Urothelium cell line (cell line): ENCODE measurements at regions not wholly inside any gene's neighbourhood (a gene's known extent, or its start where the extent isn't known, plus 50 kb on each side); places are given as distances from the start of the nearest gene placed in this dataset.

ENCODE experiments used
- DNase-seq: peaks from one replicate; pipeline ENCODE4 v3.0.0; 2011; ENCODE audit warnings: low spot score, mixed read lengths
- FAIRE-seq: peaks from 2 replicates; lab custom pipeline; 2011; peaks lifted over from hg19 to GRCh38; lab: Jason Lieb, UNC

GRCh38 chr19:31759359-31759758 lies 410.1 kb upstream of the TSHZ3 start:
- DNase-seq: no peak
- no peak for FAIRE-seq

- DNase-seq (no peak), FAIRE-seq (no peak)
These were observed 412.2 kb upstream of the TSHZ3 start for GRCh38 chr19:31761281-31761913.

- FAIRE-seq (no peak), DNase-seq (no peak)
These were observed 421.0 kb upstream of the TSHZ3 start for GRCh38 chr19:31770223-31770622.

DNA sequence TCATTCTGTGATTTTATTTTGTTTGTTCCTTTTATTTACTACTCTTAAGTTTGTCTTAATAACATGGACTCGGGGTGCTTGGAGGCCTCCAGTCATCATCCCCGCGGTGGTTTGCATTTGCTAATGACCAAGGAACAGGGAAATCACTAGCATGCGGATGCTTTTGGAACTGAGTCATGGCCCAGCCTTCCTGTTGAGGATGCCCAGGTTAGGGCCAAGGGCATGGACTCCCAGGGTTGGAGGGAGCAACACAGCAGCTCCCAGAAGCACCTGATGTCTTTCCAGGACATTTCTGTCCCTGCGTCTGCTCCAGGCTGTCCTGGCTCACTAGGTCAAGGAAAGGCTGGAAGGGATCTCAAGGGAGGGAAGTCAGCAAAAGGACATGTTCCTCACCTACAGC lies 423.7 kb upstream of the TSHZ3 start:
- DNase-seq: peak; percentile 25
- FAIRE-seq: no peak

DNA sequence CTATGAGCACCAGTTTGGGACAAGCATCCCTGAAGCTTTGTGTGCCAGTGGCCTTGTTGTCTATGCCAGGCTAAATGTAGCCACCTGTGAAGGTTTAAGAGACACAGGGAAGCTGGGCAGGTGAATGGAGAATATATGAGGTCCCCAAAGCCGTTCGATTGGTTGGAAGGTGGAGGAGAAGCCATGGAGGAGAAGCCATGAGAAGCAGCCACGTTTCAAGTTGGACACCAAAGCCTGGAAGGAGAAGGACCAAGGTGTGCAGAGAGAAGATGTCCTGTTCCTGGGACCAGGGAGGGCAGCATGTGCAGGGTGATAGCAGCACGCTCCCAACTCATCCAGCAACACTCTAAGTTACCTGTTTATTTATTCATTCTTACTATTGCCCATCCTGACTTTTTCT lies 432.3 kb upstream of the TSHZ3 start:
- no peak for DNase-seq
- no peak for FAIRE-seq

- FAIRE-seq (no peak), DNase-seq (no peak)
These were observed 434.4 kb upstream of the TSHZ3 start for GRCh38 chr19:31783592-31783991.

GRCh38 chr19:31784671-31785101 lies 435.4 kb upstream of the TSHZ3 start:
- no peak for FAIRE-seq
- DNase-seq: no peak

GRCh38 chr19:31801611-31802010 lies 452.4 kb upstream of the TSHZ3 start:
- FAIRE-seq (no peak), DNase-seq (no peak)

DNA sequence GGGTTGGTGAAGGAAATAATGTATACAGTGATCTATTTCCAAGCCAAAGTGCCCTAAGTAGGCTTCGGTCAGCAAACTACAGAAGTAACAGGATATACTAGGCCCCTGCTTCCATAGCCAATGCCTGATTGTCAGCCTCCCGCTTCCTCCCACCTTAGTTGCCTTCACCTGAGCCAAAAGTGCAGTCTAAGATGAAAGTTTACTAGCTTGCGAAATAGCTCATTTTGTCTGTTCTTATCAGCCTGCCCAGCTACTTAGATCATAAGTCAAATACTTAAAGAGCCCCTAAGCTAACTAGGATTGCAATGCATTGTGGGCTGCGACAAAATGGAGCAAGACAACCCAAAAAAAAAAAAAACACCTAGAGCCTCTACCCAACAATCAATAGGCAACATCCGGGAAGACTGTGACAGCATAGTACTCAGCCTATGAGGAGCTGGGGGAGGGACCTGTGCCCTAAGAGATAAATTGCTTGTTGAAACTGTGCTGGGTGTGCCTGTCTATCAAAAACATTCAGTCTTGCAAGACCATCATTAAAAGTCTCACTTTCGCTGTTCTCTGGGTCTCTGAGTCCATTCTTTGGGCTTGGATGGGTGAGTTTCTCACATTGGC lies 454.7 kb upstream of the TSHZ3 start:
- no peak for DNase-seq
- FAIRE-seq: no peak

- no peak for FAIRE-seq
- no peak for DNase-seq
These were observed 455.4 kb upstream of the TSHZ3 start for GRCh38 chr19:31804668-31805067.

GRCh38 chr19:31810536-31811109 lies 461.4 kb upstream of the TSHZ3 start:
- DNase-seq: no peak
- FAIRE-seq: no peak

DNA sequence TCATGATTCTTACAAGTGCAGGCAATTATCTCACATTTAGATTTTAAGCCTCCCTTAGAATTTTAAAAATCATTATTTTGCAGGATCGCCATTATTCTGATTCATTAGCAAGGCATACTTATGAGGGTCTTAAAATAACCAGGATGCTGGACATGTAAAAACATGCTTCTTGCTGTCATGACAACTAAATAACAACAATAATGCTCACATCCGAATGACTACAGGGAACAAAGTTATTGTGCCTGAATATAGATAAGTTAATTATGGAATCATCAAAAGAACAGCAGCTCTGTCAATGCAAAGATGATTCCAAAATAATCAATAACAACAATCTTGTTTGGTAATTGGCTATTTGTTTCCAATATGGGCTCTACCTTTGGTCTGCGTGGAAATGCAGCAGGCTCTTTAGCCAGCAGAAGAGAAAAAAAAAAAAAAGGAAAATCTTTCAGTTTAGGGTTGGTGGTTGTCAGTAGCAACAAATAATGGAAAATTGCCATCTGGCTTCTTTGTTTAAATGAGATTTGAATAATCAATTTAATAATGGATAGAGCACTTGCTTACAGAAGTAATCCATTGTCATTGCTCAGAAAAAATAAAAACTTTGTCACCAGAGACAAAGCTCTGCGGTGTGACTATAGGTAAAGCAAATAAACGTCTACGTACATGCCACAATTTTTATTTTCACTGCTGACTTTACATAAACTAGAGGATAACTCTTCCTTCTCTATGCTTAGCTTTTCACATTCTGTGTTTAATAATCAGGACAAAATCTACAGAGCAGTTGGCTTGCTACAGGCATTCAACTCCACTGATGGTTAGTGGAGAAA lies 468.9 kb upstream of the TSHZ3 start:
- FAIRE-seq (no peak), DNase-seq (no peak)

- DNase-seq (no peak), FAIRE-seq (no peak)
These were observed 469.5 kb upstream of the TSHZ3 start for GRCh38 chr19:31818798-31819105.

DNA sequence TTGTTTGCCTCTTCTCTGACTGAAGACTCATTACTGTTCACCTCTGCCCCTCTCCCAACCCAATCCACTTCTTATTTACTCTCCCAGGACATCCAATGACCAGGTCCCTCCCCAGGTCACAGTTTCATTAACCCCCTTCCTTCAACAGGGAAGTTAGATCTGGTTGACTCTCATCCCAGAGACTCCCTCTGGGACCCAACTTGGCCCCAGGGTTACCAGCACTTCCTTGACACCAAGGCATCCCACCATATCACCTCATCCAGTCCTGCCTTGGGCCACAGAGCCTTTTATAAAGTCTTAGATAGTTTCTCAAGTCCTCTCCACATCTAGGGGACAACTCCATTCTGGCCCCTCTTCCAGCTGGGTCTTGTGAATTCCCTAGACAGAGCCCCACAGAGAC lies 470.6 kb upstream of the TSHZ3 start:
- FAIRE-seq: no peak

GRCh38 chr19:31821346-31821745 lies 472.1 kb upstream of the TSHZ3 start:
- DNase-seq (no peak), FAIRE-seq (no peak)

More for the DNA sequence above, 470.6 kb upstream of the TSHZ3 start:
- DNase-seq: no peak

DNA sequence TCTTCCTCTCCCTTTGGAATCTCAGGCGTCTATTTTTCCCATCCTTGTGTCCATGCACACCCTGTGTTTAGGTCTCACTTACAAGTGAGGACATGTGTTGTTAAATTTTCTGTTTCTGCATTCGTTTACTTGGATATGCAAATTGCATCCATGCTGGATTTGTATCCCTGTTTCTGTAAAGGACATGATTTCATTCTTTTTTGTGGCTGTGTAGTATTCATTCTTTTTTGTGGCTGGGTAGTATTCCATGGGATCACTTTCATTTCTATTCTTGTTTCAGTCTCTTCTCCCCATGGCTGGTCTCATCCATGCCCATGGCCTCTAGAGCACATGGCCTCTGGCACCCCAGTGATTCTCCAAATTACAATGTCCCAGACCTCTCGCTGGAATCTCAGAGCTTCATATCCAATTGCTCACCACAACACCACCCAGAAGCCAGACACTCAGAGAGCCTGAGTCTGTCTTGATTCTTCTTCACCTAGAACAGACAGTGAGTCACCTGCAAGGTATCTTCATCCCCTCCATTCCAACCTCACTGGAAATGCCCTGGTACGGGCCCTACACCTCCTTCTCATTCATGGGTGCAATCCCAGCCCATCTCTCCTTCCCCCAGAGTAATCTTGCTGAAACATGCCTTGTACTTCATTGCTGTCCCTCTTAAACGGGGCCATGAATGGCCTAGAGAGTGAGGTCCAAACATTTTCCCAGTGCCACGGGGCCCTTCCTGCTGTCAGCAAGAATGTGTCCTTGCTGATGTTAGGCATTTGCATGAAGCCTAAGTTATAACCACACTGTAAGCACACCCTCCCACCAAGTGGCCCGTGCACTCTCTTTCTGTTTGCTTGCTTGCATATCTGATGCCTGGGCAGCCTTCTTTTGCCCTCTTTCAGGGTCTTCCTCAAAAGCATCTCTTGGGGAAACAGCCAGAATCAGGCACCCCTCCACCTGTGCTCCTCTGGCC lies 476.2 kb upstream of the TSHZ3 start:
- FAIRE-seq (no peak), DNase-seq (peak; percentile 11)

DNA sequence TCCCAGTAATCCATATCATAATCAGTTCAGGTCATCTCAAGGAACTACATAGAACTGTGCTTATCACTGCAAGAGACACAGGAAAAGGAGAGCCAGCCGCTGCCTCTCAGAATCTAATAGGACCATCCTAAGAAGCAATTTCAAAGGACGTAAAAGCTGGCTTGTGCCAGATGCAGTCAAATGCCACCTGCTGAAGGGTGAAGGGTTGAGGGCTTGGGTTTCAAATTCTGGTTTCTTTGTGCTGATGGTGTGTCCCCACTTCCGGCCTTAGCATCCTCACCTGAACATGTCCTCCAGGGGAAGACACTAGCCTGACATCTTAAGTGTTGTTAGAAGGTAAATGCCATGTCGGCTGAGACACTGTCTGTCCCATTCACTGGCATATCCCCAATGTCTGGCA lies 477.1 kb upstream of the TSHZ3 start:
- no peak for DNase-seq
- FAIRE-seq: no peak

GRCh38 chr19:31831421-31832175 lies 482.4 kb upstream of the TSHZ3 start:
- no peak for DNase-seq
- FAIRE-seq: no peak

GRCh38 chr19:31832176-31832548 lies 482.9 kb upstream of the TSHZ3 start:
- no peak for FAIRE-seq
- DNase-seq: no peak

DNA sequence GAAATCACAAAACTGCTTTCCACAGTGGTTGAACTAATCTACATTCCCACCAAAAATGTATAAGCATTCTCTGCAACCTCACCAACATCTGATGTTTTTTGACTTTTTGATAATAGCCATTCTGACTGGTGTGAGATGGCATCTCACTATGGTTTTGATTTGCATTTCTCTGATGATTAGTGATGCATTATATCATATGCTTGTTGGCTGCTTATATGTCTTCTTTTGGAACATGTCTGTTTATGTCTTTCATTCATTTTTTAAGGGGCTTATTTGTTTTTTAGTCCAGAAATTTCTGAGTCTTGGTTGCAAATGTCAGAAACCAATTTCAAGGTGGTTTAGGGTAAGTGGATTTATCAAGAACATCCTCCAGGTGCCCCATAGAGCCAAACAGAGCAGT lies 484.8 kb upstream of the TSHZ3 start:
- FAIRE-seq (no peak), DNase-seq (no peak)
